Stimulated activated CD4-positive, alpha-beta T cell treated with anti-CD3 and anti-CD28 coated beads, Interleukin-4, amount 100 ng/mL, for 4 hours (primary cell): ENCODE measurements at regions not wholly inside any gene's neighbourhood (a gene's known extent, or its start where the extent isn't known, plus 50 kb on each side); places are given as distances from the start of the nearest gene placed in this dataset.

Experiments
- DNase-seq, 2 experiments: peaks; one replicate each; pipeline ENCODE4 v3.0.0-alpha.2; 2020

GRCh38 chr5:6832994-6833393, 119.8 kb downstream of the TENT4A start:
- no peak for DNase-seq

GRCh38 chr5:6833406-6833805, 120.2 kb downstream of the TENT4A start:
- DNase-seq: no peak

GRCh38 chr5:6837095-6837494, 123.9 kb downstream of the TENT4A start:
- no peak for DNase-seq

- DNase-seq: no peak
These were observed 124.4 kb downstream of the TENT4A start for GRCh38 chr5:6837519-6838110.

- no peak for DNase-seq
These were observed 125.5 kb downstream of the TENT4A start for GRCh38 chr5:6838736-6839135.

GRCh38 chr5:6840136-6840793, 127.0 kb downstream of the TENT4A start:
- DNase-seq: no peak

- no peak for DNase-seq
These were observed 130.1 kb downstream of the TENT4A start for GRCh38 chr5:6843335-6843734.

GRCh38 chr5:6843821-6844220, 130.6 kb downstream of the TENT4A start:
- DNase-seq: no peak

GRCh38 chr5:6845856-6846255, 132.6 kb downstream of the TENT4A start:
- no peak for DNase-seq

- no peak for DNase-seq
These were observed 134.6 kb downstream of the TENT4A start for GRCh38 chr5:6847870-6848269.

- peak in 1 of 2 experiments; percentile 12 for DNase-seq
These were observed 136.3 kb downstream of the TENT4A start for GRCh38 chr5:6849316-6850105.

GRCh38 chr5:6850106-6850432, 136.8 kb downstream of the TENT4A start:
- DNase-seq: no peak

- no peak for DNase-seq
These were observed 143.4 kb downstream of the TENT4A start for GRCh38 chr5:6856653-6857052.

GRCh38 chr5:6858419-6858818, 145.2 kb downstream of the TENT4A start:
- DNase-seq: no peak

- no peak for DNase-seq
These were observed 145.8 kb downstream of the TENT4A start for GRCh38 chr5:6859023-6859422.

- no peak for DNase-seq
These were observed 146.9 kb downstream of the TENT4A start for GRCh38 chr5:6859951-6860638.

GRCh38 chr5:6861036-6861435, 147.8 kb downstream of the TENT4A start:
- DNase-seq: no peak

GRCh38 chr5:6861667-6862066, 148.4 kb downstream of the TENT4A start:
- no peak for DNase-seq

- no peak for DNase-seq
These were observed 149.1 kb downstream of the TENT4A start for GRCh38 chr5:6862306-6862705.

GRCh38 chr5:6867712-6868111, 154.5 kb downstream of the TENT4A start:
- no peak for DNase-seq

- DNase-seq: no peak
These were observed 154.9 kb downstream of the TENT4A start for GRCh38 chr5:6868171-6868570.

GRCh38 chr5:6868575-6869215, 155.5 kb downstream of the TENT4A start:
- no peak for DNase-seq

- DNase-seq: no peak
These were observed 156.4 kb downstream of the TENT4A start for GRCh38 chr5:6869677-6870076.
